Neural progenitor cell (in vitro differentiated cells): ENCODE measurements at regions not wholly inside any gene's neighbourhood (a gene's known extent, or its start where the extent isn't known, plus 50 kb on each side); places are given as distances from the start of the nearest gene placed in this dataset.

Experiments used
- DNase-seq: peaks from one replicate; pipeline ENCODE4 v3.0.0-alpha.2; 2016; ENCODE audit warnings: low spot score
- H2AFZ ChIP-seq: fragments of 200-600 bp; sonication (generic); replicated peaks from 2 replicates; pipeline ENCODE4 v1.6.1; 2016; ENCODE audit warnings: antibody characterized with exemption
- H3F3A ChIP-seq: fragments of 200-600 bp; sonication (generic); 2 replicates; pipeline ENCODE4 v1.6.1; 2016; ENCODE audit warnings: antibody characterized with exemption, low read depth
- H3K27ac ChIP-seq: fragments of 200-600 bp; sonication (generic); 2 replicates; pipeline ENCODE4 v1.5.1; 2016; ENCODE audit warnings: mild to moderate bottlenecking
- H3K27me3 ChIP-seq: fragments of 200-600 bp; sonication (generic); 2 replicates; pipeline ENCODE4 v1.6.1; 2016; ENCODE audit warnings: mild to moderate bottlenecking, moderate library complexity
- H3K36me3 ChIP-seq: fragments of 200-600 bp; sonication (generic); 2 replicates; pipeline ENCODE4 v1.5.1; 2016
- H3K4me1 ChIP-seq: fragments of 200-600 bp; sonication (generic); 2 replicates; pipeline ENCODE4 v1.6.1; 2016; ENCODE audit warnings: mixed run types
- H3K4me2 ChIP-seq: fragments of 200-600 bp; sonication (generic); 2 replicates; pipeline ENCODE4 v1.6.1; 2016
- H3K4me3 ChIP-seq: fragments of 200-600 bp; sonication (generic); 2 replicates; pipeline ENCODE4 v1.5.1; 2016
- H3K79me2 ChIP-seq: fragments of 200-600 bp; sonication (generic); 2 replicates; pipeline ENCODE4 v1.6.1; 2016; ENCODE audit warnings: low read depth
- H3K9ac ChIP-seq: fragments of 200-600 bp; sonication (generic); 2 replicates; pipeline ENCODE4 v1.6.1; 2016
- H3K9me3 ChIP-seq: fragments of 200-600 bp; sonication (generic); 2 replicates; pipeline ENCODE4 v1.5.1; 2016; ENCODE audit warnings: low read depth
- H4K20me1 ChIP-seq: fragments of 200-600 bp; sonication (generic); 2 replicates; pipeline ENCODE4 v1.6.1; 2016; ENCODE audit warnings: low read depth
- H3K27ac Mint-ChIP-seq: 3 replicates; pipeline ENCODE4 v1.8.0; 2021; ENCODE audit warnings: mixed read lengths
- H3K27me3 Mint-ChIP-seq: 2 replicates; pipeline ENCODE4 v1.8.0; 2022; ENCODE audit warnings: low read depth, mild to moderate bottlenecking, inconsistent platforms, moderate library complexity, mixed read lengths; ENCODE audit not compliant: insufficient read depth
- H3K36me3 Mint-ChIP-seq: 3 replicates; pipeline ENCODE4 v1.8.0; 2021; ENCODE audit warnings: mixed read lengths
- H3K4me1 Mint-ChIP-seq: 3 replicates; pipeline ENCODE4 v1.8.0; 2021; ENCODE audit warnings: mixed read lengths
- H3K4me3 Mint-ChIP-seq: 3 replicates; pipeline ENCODE4 v1.8.0; 2021; ENCODE audit warnings: mild to moderate bottlenecking, moderate library complexity, mixed read lengths
- H3K9me3 Mint-ChIP-seq: 3 replicates; pipeline ENCODE4 v1.8.0; 2020; ENCODE audit warnings: mixed read lengths
- EZH2 ChIP-seq: fragments of 200-600 bp; sonication (generic); IDR thresholded peaks from 2 replicates; pipeline ENCODE4 v1.6.1; 2017; ENCODE audit warnings: antibody characterized with exemption, mild to moderate bottlenecking, moderate library complexity
- EZH2phosphoT487 ChIP-seq: fragments of 200-600 bp; sonication (generic); IDR thresholded peaks from 2 replicates; pipeline ENCODE4 v1.6.1; 2017; ENCODE audit warnings: antibody characterized with exemption
- TF ChIP-seq, protein P1 (sequence below): fragments of 200-600 bp; sonication (generic); IDR thresholded peaks from 2 replicates; pipeline ENCODE4 v1.5.1; 2017; ENCODE audit warnings: antibody characterized with exemption, mild to moderate bottlenecking

DNA sequence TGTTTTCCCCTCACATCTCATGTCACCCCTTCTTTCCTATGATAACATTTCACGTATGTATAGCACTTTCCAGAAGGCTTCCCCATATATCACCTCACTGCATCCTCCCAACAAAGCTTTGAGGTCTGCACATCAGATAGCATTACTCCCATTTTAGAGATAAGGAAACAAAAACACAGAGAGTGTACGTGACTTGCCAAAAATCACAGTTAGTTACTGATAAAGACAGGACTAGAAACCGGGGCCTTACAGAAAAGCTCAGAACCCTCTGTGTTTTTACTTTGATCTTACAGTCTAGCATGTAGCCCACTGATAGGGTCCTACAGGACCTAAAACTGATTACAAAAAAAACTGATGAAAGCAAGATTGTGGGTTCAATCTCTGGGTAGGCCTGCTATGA is 202.9 kb upstream of the CDKN3 start:
- Histone ChIP-seq H3K9ac (no peak overlapping the region), H3K4me3 (no peak overlapping the region), H3K4me1 (peaks cover 4% of the 10 kb centered on the region), H3K36me3 (no peaks in the 10 kb centered on the region), H3K4me2 (no peak overlapping the region), H4K20me1 (no peaks in the 10 kb centered on the region), H3K79me2 (no peaks in the 10 kb centered on the region), H3K9me3 (peaks cover 4% of the 10 kb centered on the region), H3F3A (no peaks in the 10 kb centered on the region), H3K27me3 (no peaks in the 10 kb centered on the region), H3K27ac (no peak overlapping the region), H2AFZ (no peak overlapping the region)
- Mint-ChIP-seq H3K4me3 (no peak overlapping the region), H3K9me3 (peaks cover 9% of the 10 kb centered on the region), H3K27ac (no peak overlapping the region), H3K36me3 (peaks cover 5% of the 10 kb centered on the region), H3K27me3 (peaks cover 3% of the 10 kb centered on the region), H3K4me1 (peaks cover 17% of the 10 kb centered on the region)
- DNase-seq: no peak
- TF ChIP-seq EZH2phosphoT487 (no peak), EZH2 (no peak)
- TF ChIP-seq, protein P1, sequence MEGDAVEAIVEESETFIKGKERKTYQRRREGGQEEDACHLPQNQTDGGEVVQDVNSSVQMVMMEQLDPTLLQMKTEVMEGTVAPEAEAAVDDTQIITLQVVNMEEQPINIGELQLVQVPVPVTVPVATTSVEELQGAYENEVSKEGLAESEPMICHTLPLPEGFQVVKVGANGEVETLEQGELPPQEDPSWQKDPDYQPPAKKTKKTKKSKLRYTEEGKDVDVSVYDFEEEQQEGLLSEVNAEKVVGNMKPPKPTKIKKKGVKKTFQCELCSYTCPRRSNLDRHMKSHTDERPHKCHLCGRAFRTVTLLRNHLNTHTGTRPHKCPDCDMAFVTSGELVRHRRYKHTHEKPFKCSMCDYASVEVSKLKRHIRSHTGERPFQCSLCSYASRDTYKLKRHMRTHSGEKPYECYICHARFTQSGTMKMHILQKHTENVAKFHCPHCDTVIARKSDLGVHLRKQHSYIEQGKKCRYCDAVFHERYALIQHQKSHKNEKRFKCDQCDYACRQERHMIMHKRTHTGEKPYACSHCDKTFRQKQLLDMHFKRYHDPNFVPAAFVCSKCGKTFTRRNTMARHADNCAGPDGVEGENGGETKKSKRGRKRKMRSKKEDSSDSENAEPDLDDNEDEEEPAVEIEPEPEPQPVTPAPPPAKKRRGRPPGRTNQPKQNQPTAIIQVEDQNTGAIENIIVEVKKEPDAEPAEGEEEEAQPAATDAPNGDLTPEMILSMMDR: no peak

DNA sequence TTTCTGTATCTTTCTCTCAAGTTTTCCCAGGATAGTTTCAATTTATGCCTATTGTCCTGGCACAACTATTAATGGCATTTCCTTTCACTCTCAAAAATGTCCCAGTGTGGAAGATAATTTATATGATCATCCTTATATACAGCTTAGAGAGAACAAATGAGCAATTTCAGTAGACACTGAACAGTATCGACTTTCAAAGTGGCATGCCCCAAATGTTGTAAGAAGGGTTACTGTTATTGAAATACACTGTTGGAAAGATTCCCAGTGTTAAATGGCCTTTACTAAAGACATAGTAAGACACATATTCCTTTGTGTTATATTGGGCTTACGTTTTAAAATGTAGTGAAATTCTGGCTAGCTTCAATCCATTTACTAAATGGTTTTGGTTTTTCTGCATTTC is 202.3 kb upstream of the CDKN3 start:
- no peak overlapping the region for H3K4me3 ChIP-seq
- peaks cover 9% of the 10 kb centered on the region for H3K9me3 Mint-ChIP-seq
- H3K27me3 Mint-ChIP-seq: peaks cover 3% of the 10 kb centered on the region
- no peak for DNase-seq
- no peaks in the 10 kb centered on the region for H3F3A ChIP-seq
- no peak overlapping the region for H3K4me3 Mint-ChIP-seq
- no peaks in the 10 kb centered on the region for H3K36me3 ChIP-seq
- no peaks in the 10 kb centered on the region for H3K79me2 ChIP-seq
- H3K9me3 ChIP-seq: peaks cover 4% of the 10 kb centered on the region
- H3K27ac ChIP-seq: no peak overlapping the region
- no peak overlapping the region for H3K27ac Mint-ChIP-seq
- no peak for TF ChIP-seq EZH2
- TF ChIP-seq, protein P1: no peak
- TF ChIP-seq EZH2phosphoT487: no peak
- H4K20me1 ChIP-seq: no peaks in the 10 kb centered on the region
- H3K4me2 ChIP-seq: no peak overlapping the region
- no peaks in the 10 kb centered on the region for H3K27me3 ChIP-seq
- peaks cover 4% of the 10 kb centered on the region for H3K4me1 ChIP-seq
- H3K9ac ChIP-seq: no peak overlapping the region
- H3K36me3 Mint-ChIP-seq: peaks cover 5% of the 10 kb centered on the region
- H3K4me1 Mint-ChIP-seq: peaks cover 15% of the 10 kb centered on the region
- no peak overlapping the region for H2AFZ ChIP-seq

DNA sequence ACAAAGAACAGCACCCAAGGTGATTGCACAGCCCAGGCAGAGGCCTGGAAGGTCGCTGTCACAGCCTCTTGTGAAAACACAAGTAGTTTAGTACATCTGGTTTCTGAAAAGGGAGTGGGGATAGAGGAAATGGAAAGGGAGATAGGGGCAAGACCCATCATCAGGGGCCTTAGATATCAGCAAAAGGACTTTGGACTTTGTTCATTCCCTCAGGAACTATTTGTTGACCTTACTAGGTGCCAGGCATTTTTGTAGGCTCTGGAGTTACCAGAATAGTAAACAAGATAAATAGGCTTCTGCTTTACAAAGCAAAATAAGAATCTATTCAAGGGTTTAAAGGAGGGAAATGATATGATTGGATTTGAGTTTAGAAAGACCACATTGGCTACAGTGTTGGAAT is 199.4 kb upstream of the CDKN3 start:
- H3K36me3 ChIP-seq: no peaks in the 10 kb centered on the region
- Mint-ChIP-seq H3K9me3 (peaks cover 30% of the 10 kb centered on the region), H3K4me1 (no peaks in the 10 kb centered on the region), H3K27me3 (peaks cover 4% of the 10 kb centered on the region), H3K27ac (no peak overlapping the region), H3K4me3 (no peak overlapping the region), H3K36me3 (peaks cover 3% of the 10 kb centered on the region)
- no peak overlapping the region for H3K4me2 ChIP-seq
- no peaks in the 10 kb centered on the region for H3F3A ChIP-seq
- H3K27ac ChIP-seq: no peak overlapping the region
- TF ChIP-seq EZH2 (no peak), EZH2phosphoT487 (no peak)
- TF ChIP-seq, protein P1: no peak
- no peaks in the 10 kb centered on the region for H3K79me2 ChIP-seq
- no peaks in the 10 kb centered on the region for H3K27me3 ChIP-seq
- no peak for DNase-seq
- no peak overlapping the region for H3K9ac ChIP-seq
- peaks cover 4% of the 10 kb centered on the region for H3K9me3 ChIP-seq
- no peak overlapping the region for H2AFZ ChIP-seq
- H3K4me1 ChIP-seq: no peaks in the 10 kb centered on the region
- H4K20me1 ChIP-seq: no peaks in the 10 kb centered on the region
- no peak overlapping the region for H3K4me3 ChIP-seq

DNA sequence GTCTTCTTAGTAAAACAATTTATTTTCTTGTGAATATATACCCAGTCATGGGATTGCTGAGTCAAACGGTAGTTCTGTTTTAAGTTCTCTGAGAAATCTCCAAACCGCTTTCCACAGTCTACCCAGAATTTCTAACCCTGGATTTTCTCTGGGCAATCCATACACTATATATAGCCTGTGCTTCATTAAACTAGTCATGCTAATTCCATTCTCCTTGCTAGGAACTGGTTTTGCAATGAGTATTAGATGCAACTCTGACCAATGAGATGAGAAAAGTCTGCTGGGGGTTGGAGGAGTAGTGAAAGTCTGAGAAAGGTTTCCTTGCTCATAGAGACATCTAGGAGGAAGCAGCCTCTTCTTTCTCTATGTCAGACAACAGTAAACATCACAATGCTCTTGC is 196.1 kb upstream of the CDKN3 start:
- Mint-ChIP-seq H3K4me3 (no peak overlapping the region), H3K9me3 (peaks cover 38% of the 10 kb centered on the region), H3K4me1 (no peaks in the 10 kb centered on the region), H3K27ac (no peak overlapping the region), H3K27me3 (peaks cover 2% of the 10 kb centered on the region), H3K36me3 (peaks cover 3% of the 10 kb centered on the region)
- H3K4me3 ChIP-seq: no peak overlapping the region
- no peak overlapping the region for H3K9ac ChIP-seq
- H4K20me1 ChIP-seq: no peaks in the 10 kb centered on the region
- no peak for DNase-seq
- H3K79me2 ChIP-seq: no peaks in the 10 kb centered on the region
- H3K9me3 ChIP-seq: peaks cover 4% of the 10 kb centered on the region
- H3K36me3 ChIP-seq: no peaks in the 10 kb centered on the region
- no peak overlapping the region for H3K4me2 ChIP-seq
- TF ChIP-seq EZH2phosphoT487 (no peak), EZH2 (no peak)
- TF ChIP-seq, protein P1: no peak
- H3K4me1 ChIP-seq: no peaks in the 10 kb centered on the region
- H2AFZ ChIP-seq: no peak overlapping the region
- H3K27me3 ChIP-seq: no peaks in the 10 kb centered on the region
- no peak overlapping the region for H3K27ac ChIP-seq
- H3F3A ChIP-seq: no peaks in the 10 kb centered on the region
